GM12878 (cell line): ENCODE measurements at regions not wholly inside any gene's neighbourhood (a gene's known extent, or its start where the extent isn't known, plus 50 kb on each side); places are given as distances from the start of the nearest gene placed in this dataset.

Source experiments
- BCL11A ChIP-seq: IDR thresholded peaks from 2 replicates; pipeline ENCODE4 v1.6.1; 2011; ENCODE audit warnings: low read depth, low read length
- CREB1 ChIP-seq: IDR thresholded peaks from 2 replicates; pipeline ENCODE4 v1.6.1; 2012; ENCODE audit warnings: low read depth, mild to moderate bottlenecking, inconsistent platforms
- CREM ChIP-seq: IDR thresholded peaks from 2 replicates; pipeline ENCODE4 v1.6.1; 2014; ENCODE audit warnings: antibody characterized with exemption, low read depth
- CTCF ChIP-seq, 3 experiments: IDR thresholded peaks in 2 of 3; conservative IDR thresholded peaks in 1 of 3; 2 replicates each; pipeline ENCODE4 v1.5.1; 2011; ENCODE audit warnings: low read depth in 3 of 3, low read length in 3 of 3, mild to moderate bottlenecking in 3 of 3, control low read depth in 2 of 3, moderate library complexity in 2 of 3, inconsistent platforms in 1 of 3, mixed read lengths in 1 of 3; ENCODE audit not compliant: control insufficient read depth in 2 of 3, insufficient read depth in 1 of 3; ENCODE audit errors: extremely low read depth in 1 of 3
- GATAD2B ChIP-seq: fragments of 450-650 bp; conservative IDR thresholded peaks from 2 replicates; pipeline ENCODE4 v1.6.1; 2017; ENCODE audit warnings: low read depth, mild to moderate bottlenecking, moderate library complexity
- IRF3 ChIP-seq: fragments of 450-650 bp; IDR thresholded peaks from 2 replicates; pipeline ENCODE4 v1.6.1; 2014; ENCODE audit warnings: mild to moderate bottlenecking
- RELA ChIP-seq: fragments of 450-650 bp; IDR thresholded peaks from 2 replicates; pipeline ENCODE4 v1.8.0; 2014; ENCODE audit warnings: borderline replicate concordance; ENCODE audit not compliant: partially characterized antibody

- TF ChIP-seq BCL11A (no peak), CREB1 (no peak), CTCF (IDR thresholded peaks at IDR 0.05 in 2 of 3, conservative IDR thresholded peaks at IDR 0.05 in 1 of 3; ENCODE audit: control insufficient read depth in 2 of 3, extremely low read depth in 1 of 3, insufficient read depth in 1 of 3, low read depth in 3 of 3, low read length in 3 of 3) (no peak), RELA (no peak), IRF3 (no peak), GATAD2B (no peak), CREM (no peak)
These were observed 188.4 kb downstream of the TBX18 start for GRCh38 chr6:84576029-84576428.
